WTC11 (cell line): ENCODE measurements at regions not wholly inside any gene's neighbourhood (a gene's known extent, or its start where the extent isn't known, plus 50 kb on each side); places are given as distances from the start of the nearest gene placed in this dataset.

ENCODE experiments used
- ATAC-seq: fragments of 200-7000 bp; cut with Tn5 transposase; 2 replicates; pipeline ENCODE4 v1.10.0; 2021; ENCODE audit warnings: mild to moderate bottlenecking, moderate library complexity
- CTCF ChIA-PET: fragments of 300-600 bp; sonication (Branson Sonifier 250); formaldehyde crosslinking; loops from one replicate; lab custom pipeline; 2021; ENCODE audit warnings: antibody characterized with exemption; lab: Charles Lee
- POLR2A ChIA-PET: fragments of 350-600 bp; sonication (Branson Sonifier 250); formaldehyde crosslinking; loops from one replicate; lab custom pipeline; 2021; ENCODE audit warnings: antibody characterized with exemption; lab: Charles Lee
- DNase-seq: peaks from one replicate; pipeline ENCODE4 v3.0.0; 2021; ENCODE audit warnings: low spot score
- H3K27ac Mint-ChIP-seq: 2 replicates; pipeline ENCODE4 v1.8.0; 2021; ENCODE audit warnings: mixed read lengths
- H3K27me3 Mint-ChIP-seq: 2 replicates; pipeline ENCODE4 v1.8.0; 2021; ENCODE audit warnings: low read depth, mild to moderate bottlenecking, moderate library complexity, mixed read lengths
- H3K36me3 Mint-ChIP-seq: 2 replicates; pipeline ENCODE4 v1.8.0; 2021; ENCODE audit warnings: mixed read lengths
- H3K4me1 Mint-ChIP-seq: 2 replicates; pipeline ENCODE4 v1.8.0; 2022; ENCODE audit warnings: mixed read lengths
- H3K4me3 Mint-ChIP-seq: 2 replicates; pipeline ENCODE4 v1.8.0; 2021; ENCODE audit warnings: mild to moderate bottlenecking, moderate library complexity, mixed read lengths
- H3K9me3 Mint-ChIP-seq: 2 replicates; pipeline ENCODE4 v1.8.0; 2021; ENCODE audit warnings: mixed read lengths
- E2F1 ChIP-seq: sonication (generic); formaldehyde crosslinking; IDR thresholded peaks from 2 replicates; pipeline ENCODE4 v1.8.0; 2022; ENCODE audit warnings: mild to moderate bottlenecking, missing genetic modification reagents
- ESRRA ChIP-seq: sonication (generic); formaldehyde crosslinking; IDR thresholded peaks from 2 replicates; pipeline ENCODE4 v1.8.1; 2022; ENCODE audit warnings: mild to moderate bottlenecking, missing genetic modification reagents, borderline replicate concordance
- ETV6 ChIP-seq: sonication (generic); formaldehyde crosslinking; IDR thresholded peaks from 2 replicates; pipeline ENCODE4 v1.8.1; 2022; ENCODE audit warnings: mild to moderate bottlenecking, missing genetic modification reagents
- FOXP1 ChIP-seq: sonication (generic); formaldehyde crosslinking; IDR thresholded peaks from 2 replicates; pipeline ENCODE4 v1.8.0; 2022; ENCODE audit warnings: missing genetic modification reagents, mild to moderate bottlenecking, moderate library complexity, borderline replicate concordance
- GRHL2 ChIP-seq: fragments of 250-450 bp; sonication (Bioruptor Pico); IDR thresholded peaks from 2 replicates; pipeline ENCODE4 v1.8.0; 2022; ENCODE audit warnings: mild to moderate bottlenecking, moderate library complexity; ENCODE audit not compliant: insufficient replicate concordance, severe bottlenecking
- NR3C1 ChIP-seq: sonication (generic); formaldehyde crosslinking; conservative IDR thresholded peaks from 2 replicates; pipeline ENCODE4 v1.8.1; 2023; ENCODE audit warnings: low read depth, mild to moderate bottlenecking, missing genetic modification reagents
- OVOL2 ChIP-seq: fragments of 250-450 bp; sonication (Bioruptor Pico); IDR thresholded peaks from 2 replicates; pipeline ENCODE4 v1.9.0; 2021; ENCODE audit warnings: mild to moderate bottlenecking, borderline replicate concordance
- PRRX2 ChIP-seq: fragments of 250-450 bp; sonication (Bioruptor Pico); IDR thresholded peaks from 2 replicates; pipeline ENCODE4 v1.8.0; 2021; ENCODE audit warnings: mild to moderate bottlenecking
- RELA ChIP-seq: sonication (generic); formaldehyde crosslinking; IDR thresholded peaks from 2 replicates; pipeline ENCODE4 v1.8.1; 2022; ENCODE audit warnings: missing genetic modification reagents, mild to moderate bottlenecking, borderline replicate concordance
- TCF7 ChIP-seq: sonication (generic); formaldehyde crosslinking; IDR thresholded peaks from 2 replicates; pipeline ENCODE4 v1.8.0; 2022; ENCODE audit warnings: mild to moderate bottlenecking, low read depth, missing genetic modification reagents, moderate library complexity
- TEAD1 ChIP-seq: sonication (generic); formaldehyde crosslinking; IDR thresholded peaks from 2 replicates; pipeline ENCODE4 v1.8.0; 2022; ENCODE audit warnings: mild to moderate bottlenecking, missing genetic modification reagents
- ZMAT4 ChIP-seq: fragments of 250-450 bp; sonication (Bioruptor Pico); IDR thresholded peaks from 2 replicates; pipeline ENCODE4 v1.9.0; 2021; ENCODE audit warnings: mild to moderate bottlenecking
- ZNF317 ChIP-seq: sonication (generic); formaldehyde crosslinking; IDR thresholded peaks from 2 replicates; pipeline ENCODE4 v1.8.1; 2023; ENCODE audit warnings: low read depth, mild to moderate bottlenecking, moderate library complexity, missing genetic modification reagents, borderline replicate concordance
- ZNF396 ChIP-seq: fragments of 250-450 bp; sonication (Bioruptor Pico); IDR thresholded peaks from 2 replicates; pipeline ENCODE4 v1.8.0; 2021; ENCODE audit warnings: mild to moderate bottlenecking, moderate library complexity, borderline replicate concordance
- ZNF416 ChIP-seq: fragments of 250-450 bp; sonication (Bioruptor Pico); IDR thresholded peaks from 2 replicates; pipeline ENCODE4 v1.9.0; 2021; ENCODE audit warnings: mild to moderate bottlenecking, inconsistent platforms
- TF ChIP-seq, protein P1 (sequence below): fragments of 250-450 bp; sonication (Bioruptor Pico); IDR thresholded peaks from 2 replicates; pipeline ENCODE4 v2.1.2; 2022; ENCODE audit warnings: mild to moderate bottlenecking, moderate library complexity
- TF ChIP-seq, protein P2 (sequence below): fragments of 250-450 bp; sonication (Bioruptor Pico); IDR thresholded peaks from 2 replicates; pipeline ENCODE4 v1.9.0; 2021; ENCODE audit warnings: mild to moderate bottlenecking
- TF ChIP-seq, protein P3 (sequence below): sonication (generic); formaldehyde crosslinking; IDR thresholded peaks from 2 replicates; pipeline ENCODE4 v1.8.0; 2023; ENCODE audit warnings: missing genetic modification reagents, mild to moderate bottlenecking, borderline replicate concordance

DNA sequence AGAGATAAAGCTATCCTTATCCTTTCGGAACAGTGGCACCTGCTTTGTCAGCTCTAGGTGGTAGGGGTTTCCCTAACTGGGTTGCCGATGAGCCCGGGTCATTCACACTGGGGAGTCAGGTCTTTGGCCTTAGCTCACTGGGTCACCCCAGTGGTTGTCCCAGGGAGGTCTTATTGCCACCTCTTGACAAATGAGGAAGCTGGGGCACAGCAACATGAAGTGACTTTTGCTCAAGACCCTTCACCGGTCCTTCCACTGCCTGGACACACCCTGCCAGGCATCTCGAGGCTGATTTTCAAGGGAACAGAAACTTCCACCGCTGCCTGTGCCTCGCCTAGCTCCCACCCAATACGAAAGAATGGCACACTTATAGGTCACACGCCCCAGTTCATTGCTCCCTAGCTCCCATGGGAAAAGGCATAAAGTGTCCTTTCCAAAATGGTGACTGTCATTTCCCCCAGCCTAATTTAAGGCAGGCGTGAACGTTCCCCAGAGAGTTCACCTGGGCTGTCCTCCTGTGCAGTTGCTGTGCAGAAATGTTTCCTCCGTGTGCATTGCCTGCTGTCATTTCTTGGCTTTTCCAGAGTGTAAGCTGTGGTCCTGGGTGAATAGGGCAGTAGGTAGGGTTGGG, 156.1 kb upstream of the CCND2 start:
- Mint-ChIP-seq H3K4me3 (no peak overlapping the region), H3K27me3 (no peaks in the 10 kb centered on the region), H3K27ac (no peak overlapping the region), H3K4me1 (peaks cover 33% of the 10 kb centered on the region), H3K36me3 (no peaks in the 10 kb centered on the region), H3K9me3 (peaks cover 8% of the 10 kb centered on the region; the same call in 1 of the 2 replicates)
- TF ChIP-seq TCF7, result no peak
- TF ChIP-seq PRRX2 (CRISPR knock-in tag), result no peak
- no peak for TF ChIP-seq FOXP1 (CRISPR knock-in tag)
- TF ChIP-seq, protein P1, sequence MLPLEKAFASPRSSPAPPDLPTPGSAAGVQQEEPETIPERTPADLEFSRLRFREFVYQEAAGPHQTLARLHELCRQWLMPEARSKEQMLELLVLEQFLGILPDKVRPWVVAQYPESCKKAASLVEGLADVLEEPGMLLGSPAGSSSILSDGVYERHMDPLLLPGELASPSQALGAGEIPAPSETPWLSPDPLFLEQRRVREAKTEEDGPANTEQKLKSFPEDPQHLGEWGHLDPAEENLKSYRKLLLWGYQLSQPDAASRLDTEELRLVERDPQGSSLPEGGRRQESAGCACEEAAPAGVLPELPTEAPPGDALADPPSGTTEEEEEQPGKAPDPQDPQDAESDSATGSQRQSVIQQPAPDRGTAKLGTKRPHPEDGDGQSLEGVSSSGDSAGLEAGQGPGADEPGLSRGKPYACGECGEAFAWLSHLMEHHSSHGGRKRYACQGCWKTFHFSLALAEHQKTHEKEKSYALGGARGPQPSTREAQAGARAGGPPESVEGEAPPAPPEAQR (CRISPR knock-in tag), result no peak
- TF ChIP-seq ESRRA, result no peak
- TF ChIP-seq ETV6 (CRISPR knock-in tag), result no peak
- TF ChIP-seq OVOL2 (CRISPR knock-in tag), result no peak
- TF ChIP-seq ZNF416 (CRISPR knock-in tag), result no peak
- TF ChIP-seq ZNF396 (CRISPR knock-in tag), result no peak
- TF ChIP-seq, protein P2, sequence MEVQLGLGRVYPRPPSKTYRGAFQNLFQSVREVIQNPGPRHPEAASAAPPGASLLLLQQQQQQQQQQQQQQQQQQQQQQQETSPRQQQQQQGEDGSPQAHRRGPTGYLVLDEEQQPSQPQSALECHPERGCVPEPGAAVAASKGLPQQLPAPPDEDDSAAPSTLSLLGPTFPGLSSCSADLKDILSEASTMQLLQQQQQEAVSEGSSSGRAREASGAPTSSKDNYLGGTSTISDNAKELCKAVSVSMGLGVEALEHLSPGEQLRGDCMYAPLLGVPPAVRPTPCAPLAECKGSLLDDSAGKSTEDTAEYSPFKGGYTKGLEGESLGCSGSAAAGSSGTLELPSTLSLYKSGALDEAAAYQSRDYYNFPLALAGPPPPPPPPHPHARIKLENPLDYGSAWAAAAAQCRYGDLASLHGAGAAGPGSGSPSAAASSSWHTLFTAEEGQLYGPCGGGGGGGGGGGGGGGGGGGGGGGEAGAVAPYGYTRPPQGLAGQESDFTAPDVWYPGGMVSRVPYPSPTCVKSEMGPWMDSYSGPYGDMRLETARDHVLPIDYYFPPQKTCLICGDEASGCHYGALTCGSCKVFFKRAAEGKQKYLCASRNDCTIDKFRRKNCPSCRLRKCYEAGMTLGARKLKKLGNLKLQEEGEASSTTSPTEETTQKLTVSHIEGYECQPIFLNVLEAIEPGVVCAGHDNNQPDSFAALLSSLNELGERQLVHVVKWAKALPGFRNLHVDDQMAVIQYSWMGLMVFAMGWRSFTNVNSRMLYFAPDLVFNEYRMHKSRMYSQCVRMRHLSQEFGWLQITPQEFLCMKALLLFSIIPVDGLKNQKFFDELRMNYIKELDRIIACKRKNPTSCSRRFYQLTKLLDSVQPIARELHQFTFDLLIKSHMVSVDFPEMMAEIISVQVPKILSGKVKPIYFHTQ (CRISPR knock-in tag), result no peak
- no peak for TF ChIP-seq ZMAT4 (CRISPR knock-in tag)
- TF ChIP-seq ZNF317 (CRISPR knock-in tag), result no peak
- TF ChIP-seq TEAD1 (CRISPR knock-in tag), result no peak
- TF ChIP-seq E2F1, result no peak
- no peak for TF ChIP-seq GRHL2 (CRISPR knock-in tag)
- TF ChIP-seq NR3C1 (CRISPR knock-in tag), result no peak
- no peak for TF ChIP-seq RELA (CRISPR knock-in tag)
- TF ChIP-seq, protein P3, sequence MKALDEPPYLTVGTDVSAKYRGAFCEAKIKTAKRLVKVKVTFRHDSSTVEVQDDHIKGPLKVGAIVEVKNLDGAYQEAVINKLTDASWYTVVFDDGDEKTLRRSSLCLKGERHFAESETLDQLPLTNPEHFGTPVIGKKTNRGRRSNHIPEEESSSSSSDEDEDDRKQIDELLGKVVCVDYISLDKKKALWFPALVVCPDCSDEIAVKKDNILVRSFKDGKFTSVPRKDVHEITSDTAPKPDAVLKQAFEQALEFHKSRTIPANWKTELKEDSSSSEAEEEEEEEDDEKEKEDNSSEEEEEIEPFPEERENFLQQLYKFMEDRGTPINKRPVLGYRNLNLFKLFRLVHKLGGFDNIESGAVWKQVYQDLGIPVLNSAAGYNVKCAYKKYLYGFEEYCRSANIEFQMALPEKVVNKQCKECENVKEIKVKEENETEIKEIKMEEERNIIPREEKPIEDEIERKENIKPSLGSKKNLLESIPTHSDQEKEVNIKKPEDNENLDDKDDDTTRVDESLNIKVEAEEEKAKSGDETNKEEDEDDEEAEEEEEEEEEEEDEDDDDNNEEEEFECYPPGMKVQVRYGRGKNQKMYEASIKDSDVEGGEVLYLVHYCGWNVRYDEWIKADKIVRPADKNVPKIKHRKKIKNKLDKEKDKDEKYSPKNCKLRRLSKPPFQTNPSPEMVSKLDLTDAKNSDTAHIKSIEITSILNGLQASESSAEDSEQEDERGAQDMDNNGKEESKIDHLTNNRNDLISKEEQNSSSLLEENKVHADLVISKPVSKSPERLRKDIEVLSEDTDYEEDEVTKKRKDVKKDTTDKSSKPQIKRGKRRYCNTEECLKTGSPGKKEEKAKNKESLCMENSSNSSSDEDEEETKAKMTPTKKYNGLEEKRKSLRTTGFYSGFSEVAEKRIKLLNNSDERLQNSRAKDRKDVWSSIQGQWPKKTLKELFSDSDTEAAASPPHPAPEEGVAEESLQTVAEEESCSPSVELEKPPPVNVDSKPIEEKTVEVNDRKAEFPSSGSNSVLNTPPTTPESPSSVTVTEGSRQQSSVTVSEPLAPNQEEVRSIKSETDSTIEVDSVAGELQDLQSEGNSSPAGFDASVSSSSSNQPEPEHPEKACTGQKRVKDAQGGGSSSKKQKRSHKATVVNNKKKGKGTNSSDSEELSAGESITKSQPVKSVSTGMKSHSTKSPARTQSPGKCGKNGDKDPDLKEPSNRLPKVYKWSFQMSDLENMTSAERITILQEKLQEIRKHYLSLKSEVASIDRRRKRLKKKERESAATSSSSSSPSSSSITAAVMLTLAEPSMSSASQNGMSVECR, result no peak
- DNase-seq (no peak), ATAC-seq (no peak)
- ChIA-PET POLR2A (interaction anchor here (0.8 to 2.2 kb wide), 6 partner anchors 111 to 159 kb away, joined by 3 to 10 read pairs (median 4); partner anchors contain the start of gene CCND2), CTCF (interaction anchor here (0.9 to 4.2 kb wide), 8 partner anchors 10 to 234 kb away, joined by 3 to 38 read pairs (median 6); no protein-coding TSS in a partner anchor)
